Occipital lobe (tissue), 1 donor: ENCODE measurements at regions not wholly inside any gene's neighbourhood (a gene's known extent, or its start where the extent isn't known, plus 50 kb on each side); places are given as distances from the start of the nearest gene placed in this dataset.
"Not testable (repeated sequence)": the region's sequence is repeated elsewhere in the genome, so short reads cannot be mapped to it uniquely, and the experiment has no call there.

ENCODE experiments used
- DNase-seq: peaks from one replicate; lab custom pipeline; 2025; lab: John Stamatoyannopoulos, UW

- DNase-seq = no peak
These were observed 211.9 kb upstream of the NR3C2 start for GRCh38 chr4:148654131-148654530.

- DNase-seq = no peak
These were observed 211.5 kb upstream of the NR3C2 start for GRCh38 chr4:148653681-148654080.

- DNase-seq = no peak
These were observed 209.8 kb upstream of the NR3C2 start for GRCh38 chr4:148651991-148652390.

GRCh38 chr4:148649652-148650331 is 207.6 kb upstream of the NR3C2 start:
- no peak for DNase-seq

GRCh38 chr4:148643851-148644250 is 201.6 kb upstream of the NR3C2 start:
- no peak for DNase-seq

GRCh38 chr4:148642907-148643306 is 200.7 kb upstream of the NR3C2 start:
- no peak for DNase-seq

- not testable (repeated sequence) for DNase-seq
These were observed 195.9 kb upstream of the NR3C2 start for GRCh38 chr4:148638079-148638478.

GRCh38 chr4:148637453-148637852 is 195.2 kb upstream of the NR3C2 start:
- not testable (repeated sequence) for DNase-seq

- DNase-seq = no peak
These were observed 192.3 kb upstream of the NR3C2 start for GRCh38 chr4:148634476-148634875.

GRCh38 chr4:148633720-148634119 is 191.5 kb upstream of the NR3C2 start:
- DNase-seq = no peak

GRCh38 chr4:148632476-148632875 is 190.3 kb upstream of the NR3C2 start:
- no peak for DNase-seq

- no peak for DNase-seq
These were observed 187.8 kb upstream of the NR3C2 start for GRCh38 chr4:148630051-148630450.

- no peak for DNase-seq
These were observed 176.6 kb upstream of the NR3C2 start for GRCh38 chr4:148618856-148619255.

GRCh38 chr4:148608968-148609367 is 166.8 kb upstream of the NR3C2 start:
- DNase-seq = no peak

- not testable (repeated sequence) for DNase-seq
These were observed 156.4 kb upstream of the NR3C2 start for GRCh38 chr4:148598418-148599207.

- no peak for DNase-seq
These were observed 147.0 kb upstream of the NR3C2 start for GRCh38 chr4:148589182-148589581.

GRCh38 chr4:148575577-148575976 is 133.4 kb upstream of the NR3C2 start:
- no peak for DNase-seq

GRCh38 chr4:148574911-148575310 is 132.7 kb upstream of the NR3C2 start:
- no peak for DNase-seq

- DNase-seq = no peak
These were observed 132.3 kb upstream of the NR3C2 start for GRCh38 chr4:148574502-148574901.

GRCh38 chr4:148574066-148574465 is 131.9 kb upstream of the NR3C2 start:
- DNase-seq = no peak

- no peak for DNase-seq
These were observed 131.1 kb upstream of the NR3C2 start for GRCh38 chr4:148573296-148573695.

GRCh38 chr4:148565801-148566200 is 123.6 kb upstream of the NR3C2 start:
- no peak for DNase-seq

- no peak for DNase-seq
These were observed 121.5 kb upstream of the NR3C2 start for GRCh38 chr4:148563684-148564083.
